ENCODE measurements at regions not wholly inside any gene's neighbourhood (a gene's known extent, or its start where the extent isn't known, plus 50 kb on each side); places are given as distances from the start of the nearest gene placed in this dataset.

- no peak overlapping the region for H3K27ac ChIP-seq
- peaks cover 14% of the 10 kb centered on the region for H3K27me3 ChIP-seq
- 70 to 91% methylated on average over 4 to 6 of the region's 6 CpGs for WGBS, 2 donors (ENCODE audit: low coverage in 1 of 2)
Observed at GRCh38 chr1:36657826-36658225, 175.1 kb upstream of the CSF3R start.

GRCh38 chr1:36656838-36657237 lies 174.1 kb upstream of the CSF3R start:
- no peaks in the 10 kb centered on the region for H3K36me3 ChIP-seq
- TF ChIP-seq CTCF (IDR thresholded peaks at IDR 0.05) (no peak), POLR2A (IDR thresholded peaks at IDR 0.05) (no peak), EP300 (IDR thresholded peaks at IDR 0.05; ENCODE audit: low read depth) (no peak), POLR2AphosphoS5 (IDR thresholded peaks at IDR 0.05) (no peak)
- no peaks in the 10 kb centered on the region for H3K4me1 ChIP-seq
- no peak overlapping the region for H3K27ac ChIP-seq
- peaks cover 14% of the 10 kb centered on the region for H3K27me3 ChIP-seq
- no peaks in the 10 kb centered on the region for H3K9me3 ChIP-seq
- DNase-seq: no peak
- intact Hi-C loops (cut with DNase I; ENCODE audit: low total_unique reads) (no loop called here), in situ Hi-C loops (cut with MboI; ENCODE audit: low pct_ligation_motif_present in 1 of 4, low pct_unique_long_range_greater_than_20kb in 1 of 4, low sequenced_read_pairs in 3 of 4) (no loop called here)
- H3K4me3 ChIP-seq: no peak overlapping the region

More at GRCh38 chr1:36657826-36658225, 175.1 kb upstream of the CSF3R start:
- in situ Hi-C loops (cut with MboI; ENCODE audit: low pct_ligation_motif_present in 1 of 4, low pct_unique_long_range_greater_than_20kb in 1 of 4, low sequenced_read_pairs in 3 of 4) (no loop called here), intact Hi-C loops (cut with DNase I; ENCODE audit: low total_unique reads) (no loop called here)
- TF ChIP-seq POLR2A (IDR thresholded peaks at IDR 0.05) (no peak), POLR2AphosphoS5 (IDR thresholded peaks at IDR 0.05) (no peak)
- H3K4me1 ChIP-seq: no peaks in the 10 kb centered on the region
- DNase-seq: no peak
- no peaks in the 10 kb centered on the region for H3K36me3 ChIP-seq
- H3K4me3 ChIP-seq: no peak overlapping the region
- H3K9me3 ChIP-seq: no peaks in the 10 kb centered on the region

GRCh38 chr1:36656271-36656670 lies 173.6 kb upstream of the CSF3R start:
- Histone ChIP-seq H3K36me3 (no peaks in the 10 kb centered on the region), H3K27me3 (peaks cover 14% of the 10 kb centered on the region), H3K4me1 (no peaks in the 10 kb centered on the region), H3K9me3 (no peaks in the 10 kb centered on the region), H3K27ac (no peak overlapping the region), H3K4me3 (no peak overlapping the region)
- TF ChIP-seq CTCF (IDR thresholded peaks at IDR 0.05) (no peak), EP300 (IDR thresholded peaks at IDR 0.05; ENCODE audit: low read depth) (no peak)
- intact Hi-C loops (cut with DNase I; ENCODE audit: low total_unique reads): no loop called here
- in situ Hi-C loops (cut with MboI; ENCODE audit: low pct_ligation_motif_present in 1 of 4, low pct_unique_long_range_greater_than_20kb in 1 of 4, low sequenced_read_pairs in 3 of 4): no loop called here
- 59% methylated on average over 2 of the region's 2 CpGs; no CpG with 5 or more reads in 1 of the 2 donors for WGBS, 2 donors (ENCODE audit: low coverage in 1 of 2)
- DNase-seq: no peak

GRCh38 chr1:36654586-36654985 lies 171.9 kb upstream of the CSF3R start:
- Histone ChIP-seq H3K9me3 (no peaks in the 10 kb centered on the region), H3K4me3 (no peak overlapping the region), H3K4me1 (no peaks in the 10 kb centered on the region), H3K27ac (no peak overlapping the region), H3K27me3 (peaks cover 18% of the 10 kb centered on the region), H3K36me3 (no peaks in the 10 kb centered on the region)
- TF ChIP-seq EP300 (IDR thresholded peaks at IDR 0.05; ENCODE audit: low read depth) (no peak), POLR2AphosphoS5 (IDR thresholded peaks at IDR 0.05) (no peak), CTCF (IDR thresholded peaks at IDR 0.05) (no peak), POLR2A (IDR thresholded peaks at IDR 0.05) (no peak)
- DNase-seq: no peak
- 71 to 75% methylated on average over 3 to 4 of the region's 4 CpGs for WGBS, 2 donors (ENCODE audit: low coverage in 1 of 2)
- in situ Hi-C loops (cut with MboI; ENCODE audit: low pct_ligation_motif_present in 1 of 4, low pct_unique_long_range_greater_than_20kb in 1 of 4, low sequenced_read_pairs in 3 of 4) (no loop called here), intact Hi-C loops (cut with DNase I; ENCODE audit: low total_unique reads) (no loop called here)

GRCh38 chr1:36653850-36654249 lies 171.1 kb upstream of the CSF3R start:
- DNase-seq: no peak
- intact Hi-C loops (cut with DNase I; ENCODE audit: low total_unique reads) (no loop called here), in situ Hi-C loops (cut with MboI; ENCODE audit: low pct_ligation_motif_present in 1 of 4, low pct_unique_long_range_greater_than_20kb in 1 of 4, low sequenced_read_pairs in 3 of 4) (no loop called here)
- H3K27ac ChIP-seq: no peak overlapping the region
- no peak overlapping the region for H3K4me3 ChIP-seq
- H3K9me3 ChIP-seq: no peaks in the 10 kb centered on the region
- no peaks in the 10 kb centered on the region for H3K36me3 ChIP-seq
- H3K27me3 ChIP-seq: peaks cover 20% of the 10 kb centered on the region
- TF ChIP-seq POLR2AphosphoS5 (IDR thresholded peaks at IDR 0.05) (no peak), EP300 (IDR thresholded peaks at IDR 0.05; ENCODE audit: low read depth) (no peak), CTCF (IDR thresholded peaks at IDR 0.05) (no peak), POLR2A (IDR thresholded peaks at IDR 0.05) (no peak)
- no peaks in the 10 kb centered on the region for H3K4me1 ChIP-seq
- WGBS, 2 donors (ENCODE audit: low coverage in 1 of 2): 59 to 68% methylated on average over 3 to 8 of the region's 8 CpGs

All from transverse colon (tissue), 4 donors.